ENCODE measurements at regions not wholly inside any gene's neighbourhood (a gene's known extent, or its start where the extent isn't known, plus 50 kb on each side); places are given as distances from the start of the nearest gene placed in this dataset.
"Not testable (repeated sequence)": the region's sequence is repeated elsewhere in the genome, so short reads cannot be mapped to it uniquely, and the experiment has no call there.

GRCh38 chr17:68705714-68706076, 104.5 kb upstream of the FAM20A start:
- DNase-seq, result no peak

GRCh38 chr17:68704871-68705713, 103.9 kb upstream of the FAM20A start:
- DNase-seq, result peak in 15 of 58 donors; percentile 2 to 47 (median 8)

GRCh38 chr17:68701046-68701445, 99.9 kb upstream of the FAM20A start:
- DNase-seq, result no peak

- no peak for DNase-seq
These were observed 99.3 kb upstream of the FAM20A start for GRCh38 chr17:68700421-68700820.

- DNase-seq, result no peak
These were observed 98.8 kb upstream of the FAM20A start for GRCh38 chr17:68699936-68700335.

GRCh38 chr17:68698746-68699145, 97.6 kb upstream of the FAM20A start:
- DNase-seq, result no peak

- no peak for DNase-seq
These were observed 96.7 kb upstream of the FAM20A start for GRCh38 chr17:68697850-68698361.

GRCh38 chr17:68695659-68696058, 94.5 kb upstream of the FAM20A start:
- DNase-seq, result no peak

- no peak for DNase-seq
These were observed 93.8 kb upstream of the FAM20A start for GRCh38 chr17:68694791-68695485.

- no peak for DNase-seq
These were observed 92.7 kb upstream of the FAM20A start for GRCh38 chr17:68693896-68694295.

GRCh38 chr17:68693466-68693865, 92.3 kb upstream of the FAM20A start:
- DNase-seq, result no peak

GRCh38 chr17:68686108-68686988, 85.2 kb upstream of the FAM20A start:
- no peak for DNase-seq

GRCh38 chr17:68684949-68685357, 83.8 kb upstream of the FAM20A start:
- DNase-seq, result no peak

GRCh38 chr17:68682903-68683302, 81.7 kb upstream of the FAM20A start:
- DNase-seq, result no peak

GRCh38 chr17:68679882-68680281, 78.7 kb upstream of the FAM20A start:
- DNase-seq, result no peak

- no peak for DNase-seq
These were observed 75.7 kb upstream of the FAM20A start for GRCh38 chr17:68676856-68677255.

- DNase-seq, result no peak
These were observed 74.6 kb upstream of the FAM20A start for GRCh38 chr17:68675723-68676122.

- no peak for DNase-seq
These were observed 73.1 kb upstream of the FAM20A start for GRCh38 chr17:68674029-68674925.

- DNase-seq, result no peak
These were observed 70.0 kb upstream of the FAM20A start for GRCh38 chr17:68670967-68671693.

GRCh38 chr17:68666438-68666837, 65.3 kb upstream of the FAM20A start:
- DNase-seq, result not testable (repeated sequence)
